ENCODE measurements at regions not wholly inside any gene's neighbourhood (a gene's known extent, or its start where the extent isn't known, plus 50 kb on each side); places are given as distances from the start of the nearest gene placed in this dataset.

- TF ChIP-seq EZH2phosphoT487 (IDR thresholded peaks at IDR 0.05; ENCODE audit: unreplicated experiment) (no peak), ZNF462 (CRISPR knock-in tag; IDR thresholded peaks at IDR 0.05) (no peak), JUNB (IDR thresholded peaks at IDR 0.05; ENCODE audit: unreplicated experiment) (no peak), POLR2AphosphoS5 (IDR thresholded peaks at IDR 0.05; ENCODE audit: low read depth) (no peak), NANOG (IDR thresholded peaks at IDR 0.05; ENCODE audit: borderline replicate concordance) (no peak)
These were observed 71.0 kb upstream of the MYCN start (continued) for GRCh38 chr2:15869396-15869795.

GRCh38 chr2:15869871-15870270 lies 70.5 kb upstream of the MYCN start:
- H3K4me1 Mint-ChIP-seq: peaks cover 5% of the 10 kb centered on the region; the same call in 2 of the 3 replicates
- Histone ChIP-seq H3K27ac (ENCODE audit: low read depth) (no peak overlapping the region), H3K4me3 (no peak overlapping the region), H3K79me2 (replicated peaks; ENCODE audit: insufficient read depth) (no peaks in the 10 kb centered on the region), H3K27me3 (ENCODE audit: insufficient read depth) (no peaks in the 10 kb centered on the region), H3K36me3 (ENCODE audit: insufficient read depth) (no peaks in the 10 kb centered on the region), H3F3A (replicated peaks; ENCODE audit: low read depth) (no peaks in the 10 kb centered on the region), H3K4me1 (ENCODE audit: insufficient read depth) (no peaks in the 10 kb centered on the region), H3K4me2 (no peak overlapping the region), H2AFZ (peak overlapping the region; percentile 63; the same call in 1 of the 2 replicates), H3K9me2 (ENCODE audit: insufficient read depth) (no peaks in the 10 kb centered on the region; the same call in 1 of the 2 replicates), H4K20me1 (replicated peaks; ENCODE audit: insufficient read depth) (no peaks in the 10 kb centered on the region)
- no peak for DNase-seq (ENCODE audit: low spot score)
- H3K27ac Mint-ChIP-seq: no peak overlapping the region
- H3K27me3 Mint-ChIP-seq (ENCODE audit: insufficient read depth, low read depth, poor library complexity): peaks cover 1% of the 10 kb centered on the region
- peaks cover 6% of the 10 kb centered on the region; the same call in 1 of the 3 replicates for H3K9me3 Mint-ChIP-seq
- H3K4me3 Mint-ChIP-seq: no peak overlapping the region
- peaks cover 3% of the 10 kb centered on the region; the same call in 2 of the 3 replicates for H3K36me3 Mint-ChIP-seq (ENCODE audit: low read depth)
- ATAC-seq: no peak
- TF ChIP-seq ZNF114 (CRISPR knock-in tag; IDR thresholded peaks at IDR 0.05) (no peak), JUNB (IDR thresholded peaks at IDR 0.05; ENCODE audit: unreplicated experiment) (no peak), CREB1 (CRISPR knock-in tag; IDR thresholded peaks at IDR 0.05; ENCODE audit: low read depth) (no peak), EZH2phosphoT487 (IDR thresholded peaks at IDR 0.05; ENCODE audit: unreplicated experiment) (no peak), ZNF462 (CRISPR knock-in tag; IDR thresholded peaks at IDR 0.05) (no peak)

Data from GM23338 (cell line).